ENCODE measurements at regions not wholly inside any gene's neighbourhood (a gene's known extent, or its start where the extent isn't known, plus 50 kb on each side); places are given as distances from the start of the nearest gene placed in this dataset.
A peak's percentile ranks its signal among the peaks of the same experiment; 100 is the strongest.
"Not testable (repeated sequence)": the region's sequence is repeated elsewhere in the genome, so short reads cannot be mapped to it uniquely, and the experiment has no call there.

- no peak for FAIRE-seq
These were observed 115.8 kb downstream of the MPP7 start for GRCh38 chr10:28186887-28187578.

GRCh38 chr10:28186461-28186860, 116.4 kb downstream of the MPP7 start:
- no peak for FAIRE-seq

- FAIRE-seq = peak; percentile 98
These were observed 118.1 kb downstream of the MPP7 start for GRCh38 chr10:28184810-28185209.

GRCh38 chr10:28181478-28182096, 121.3 kb downstream of the MPP7 start:
- FAIRE-seq = no peak

GRCh38 chr10:28180654-28181053, 122.2 kb downstream of the MPP7 start:
- no peak for FAIRE-seq

- FAIRE-seq = no peak
These were observed 123.1 kb downstream of the MPP7 start for GRCh38 chr10:28179743-28180099.

GRCh38 chr10:28179006-28179742, 123.7 kb downstream of the MPP7 start:
- FAIRE-seq = peak; percentile 92

- no peak for FAIRE-seq
These were observed 124.8 kb downstream of the MPP7 start for GRCh38 chr10:28177944-28178637.

- not testable (repeated sequence) for FAIRE-seq
These were observed 126.4 kb downstream of the MPP7 start for GRCh38 chr10:28176498-28176897.

GRCh38 chr10:28172223-28172610, 130.6 kb downstream of the MPP7 start:
- no peak for FAIRE-seq

- FAIRE-seq = no peak
These were observed 131.2 kb downstream of the MPP7 start for GRCh38 chr10:28171468-28172222.

- FAIRE-seq = no peak
These were observed 133.3 kb downstream of the MPP7 start for GRCh38 chr10:28169525-28169924.

- FAIRE-seq = no peak
These were observed 141.9 kb downstream of the MPP7 start for GRCh38 chr10:28160866-28161405.

GRCh38 chr10:28157379-28157778, 145.5 kb downstream of the MPP7 start:
- no peak for FAIRE-seq

- FAIRE-seq = no peak
These were observed 147.1 kb downstream of the MPP7 start for GRCh38 chr10:28155726-28156125.

- no peak for FAIRE-seq
These were observed 151.2 kb downstream of the MPP7 start for GRCh38 chr10:28151636-28152035.

- no peak for FAIRE-seq
These were observed 150.9 kb upstream of the ODAD2 start for GRCh38 chr10:28149746-28150145.

- FAIRE-seq = no peak
These were observed 148.8 kb upstream of the ODAD2 start for GRCh38 chr10:28147706-28148105.

GRCh38 chr10:28139138-28139537, 140.3 kb upstream of the ODAD2 start:
- no peak for FAIRE-seq

GRCh38 chr10:28137907-28138880, 139.3 kb upstream of the ODAD2 start:
- FAIRE-seq = no peak

GRCh38 chr10:28135258-28135657, 136.4 kb upstream of the ODAD2 start:
- FAIRE-seq = no peak
